AG09309 (cell line): ENCODE measurements at regions not wholly inside any gene's neighbourhood (a gene's known extent, or its start where the extent isn't known, plus 50 kb on each side); places are given as distances from the start of the nearest gene placed in this dataset.

Source experiments
- DNase-seq: peaks from one replicate; pipeline ENCODE4 v3.0.0-alpha.2; 2010; ENCODE audit warnings: low read depth
- H3K4me3 ChIP-seq: 2 replicates; pipeline ENCODE4 v1.5.1; 2011; ENCODE audit warnings: mild to moderate bottlenecking, low read depth, low read length, moderate library complexity; ENCODE audit not compliant: control insufficient read depth
- CTCF ChIP-seq: IDR thresholded peaks from 2 replicates; pipeline ENCODE4 v1.5.1; 2011; ENCODE audit warnings: mild to moderate bottlenecking, low read depth, low read length, inconsistent platforms; ENCODE audit not compliant: insufficient read depth, control insufficient read depth; ENCODE audit errors: missing control alignments

GRCh38 chr5:126263591-126264184 lies 159.5 kb upstream of the GRAMD2B start:
- H3K4me3 ChIP-seq = no peak overlapping the region
- DNase-seq = no peak
- TF ChIP-seq CTCF = no peak

- TF ChIP-seq CTCF = no peak
- DNase-seq = no peak
- H3K4me3 ChIP-seq = no peak overlapping the region
Observed at GRCh38 chr5:126265917-126266316, 157.3 kb upstream of the GRAMD2B start.

GRCh38 chr5:126267438-126267837 lies 155.8 kb upstream of the GRAMD2B start:
- no peak overlapping the region for H3K4me3 ChIP-seq
- no peak for TF ChIP-seq CTCF
- DNase-seq = no peak

- no peak for DNase-seq
- TF ChIP-seq CTCF = no peak
- no peak overlapping the region for H3K4me3 ChIP-seq
Observed at GRCh38 chr5:126268697-126269315, 154.4 kb upstream of the GRAMD2B start.

- no peak overlapping the region for H3K4me3 ChIP-seq
- no peak for DNase-seq
- TF ChIP-seq CTCF = no peak
Observed at GRCh38 chr5:126269511-126269910, 153.7 kb upstream of the GRAMD2B start.

GRCh38 chr5:126271141-126271540 lies 152.1 kb upstream of the GRAMD2B start:
- TF ChIP-seq CTCF = no peak
- H3K4me3 ChIP-seq = no peak overlapping the region
- DNase-seq = no peak
